NCI-H2107 (cell line): ENCODE measurements at regions not wholly inside any gene's neighbourhood (a gene's known extent, or its start where the extent isn't known, plus 50 kb on each side); places are given as distances from the start of the nearest gene placed in this dataset.
A peak's percentile ranks its signal among the peaks of the same experiment; 100 is the strongest.

ENCODE experiments used
- DNase-seq: peaks from one replicate; lab custom pipeline; 2025; lab: John Stamatoyannopoulos, UW

DNA sequence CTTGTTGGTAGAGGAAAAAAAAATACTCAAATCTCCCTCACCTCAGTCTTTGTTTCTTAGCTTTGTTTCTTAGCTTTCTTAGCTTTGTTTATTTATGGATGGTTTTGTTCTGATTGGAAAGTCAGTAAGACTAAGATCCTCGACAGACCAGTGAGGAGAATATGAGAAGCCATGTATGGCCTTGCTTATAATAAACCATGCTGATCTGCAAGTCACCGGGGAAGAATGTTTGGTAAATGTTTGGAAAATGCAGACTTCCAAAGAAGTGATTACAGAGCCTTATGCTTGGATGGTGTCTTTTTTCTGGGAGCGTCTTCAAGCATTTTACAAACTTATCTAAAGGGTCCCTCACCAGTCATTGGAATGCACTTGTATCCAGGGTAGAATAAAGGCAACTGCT, 90.1 kb upstream of the NOCT start:
- no peak for DNase-seq

DNA sequence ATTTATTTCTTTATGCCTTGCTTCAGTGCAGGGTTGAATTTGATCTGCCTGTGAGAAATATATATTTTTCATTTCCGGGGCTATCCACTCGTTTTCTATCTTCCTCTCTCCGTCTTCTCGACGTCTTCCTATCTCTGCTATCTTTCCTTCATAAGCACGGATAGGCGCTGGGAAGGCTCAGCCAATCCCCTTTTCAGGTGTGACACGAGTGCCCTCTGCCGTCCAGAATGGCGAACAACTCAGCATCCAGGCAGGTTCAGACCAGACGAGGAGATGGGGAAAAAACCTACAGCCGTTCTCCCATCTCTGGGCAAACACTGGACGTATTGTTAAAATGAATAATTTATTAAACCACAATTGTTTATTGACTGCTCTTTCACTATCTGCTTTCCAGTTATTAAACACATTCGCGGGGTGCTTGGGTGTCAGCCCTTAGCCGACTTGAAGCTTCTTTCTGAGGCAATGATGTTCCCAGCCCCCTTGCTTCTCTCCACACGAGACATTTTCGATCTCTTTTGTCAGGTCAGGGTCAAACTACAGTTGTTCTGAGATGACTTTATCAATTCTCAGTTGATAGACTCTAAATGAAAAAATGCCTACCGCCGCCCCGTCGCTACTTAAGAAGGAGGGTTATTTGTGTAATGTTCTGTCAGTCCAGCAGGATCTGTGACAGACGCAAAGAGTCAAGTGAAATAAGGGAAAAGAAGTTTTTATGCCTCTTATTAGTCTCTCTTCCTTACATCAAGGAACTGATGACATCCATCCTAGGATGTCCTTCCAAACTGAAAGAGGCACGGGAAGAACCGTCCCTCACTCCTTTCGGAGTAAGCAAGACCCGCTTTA, 96.3 kb upstream of the NOCT start:
- DNase-seq = peak; percentile 12

GRCh38 chr4:138918169-138918869, 97.3 kb upstream of the NOCT start:
- no peak for DNase-seq

DNA sequence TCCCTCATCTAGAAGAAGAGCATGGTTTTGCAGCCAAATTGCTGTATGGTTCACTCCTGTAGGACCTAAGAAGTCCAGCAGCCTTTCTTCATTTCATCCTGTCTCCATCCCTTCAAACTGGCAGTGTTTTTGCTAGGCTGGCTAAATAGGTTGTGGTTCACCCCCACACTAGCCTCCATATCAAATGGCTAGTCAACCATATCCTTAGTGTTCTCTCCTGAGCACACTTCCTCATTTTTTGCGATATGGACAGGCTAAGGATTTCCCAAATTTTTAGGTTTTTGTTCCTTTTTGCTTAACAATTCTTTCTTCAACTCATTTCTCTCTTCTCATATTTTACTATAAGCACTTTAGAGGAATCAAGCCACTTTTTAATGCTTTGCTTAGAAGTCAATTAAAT, 98.8 kb upstream of the NOCT start:
- no peak for DNase-seq

GRCh38 chr4:138915756-138916155, 99.8 kb upstream of the NOCT start:
- DNase-seq = no peak

DNA sequence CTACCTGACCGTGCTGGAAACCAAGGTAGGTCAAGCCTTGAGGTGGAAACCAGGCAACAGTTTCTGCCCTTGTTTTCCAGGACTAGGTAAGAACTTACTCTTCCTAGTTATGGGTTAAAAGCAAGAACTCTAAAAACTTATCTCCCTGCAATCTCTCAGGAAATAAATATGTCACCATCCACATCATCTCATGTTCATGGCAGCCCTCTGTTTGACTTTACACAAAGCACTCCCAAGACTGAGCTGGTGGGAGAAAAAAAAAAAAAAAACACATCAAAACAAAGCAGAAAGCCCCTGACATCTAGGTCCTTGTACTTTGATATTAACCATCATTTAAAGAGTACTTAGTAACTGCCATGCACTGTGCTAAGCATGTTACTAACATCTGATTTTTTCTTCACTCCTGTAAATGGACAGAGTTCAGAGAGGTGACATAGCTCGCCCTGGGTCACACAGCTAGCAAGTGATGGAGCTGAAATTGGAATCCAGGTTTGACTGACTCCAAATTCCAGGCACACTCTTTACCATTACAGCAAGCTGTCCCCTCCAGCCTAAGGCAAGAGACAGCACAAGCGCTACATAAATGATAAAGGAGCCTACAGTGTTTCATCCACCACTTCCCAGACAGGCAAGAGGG, 102.8 kb upstream of the NOCT start:
- no peak for DNase-seq

- peak; percentile 25 for DNase-seq
Observed at GRCh38 chr4:138911909-138912703, 103.5 kb upstream of the NOCT start.

GRCh38 chr4:138910914-138911336, 104.7 kb upstream of the NOCT start:
- peak; percentile 65 for DNase-seq

DNA sequence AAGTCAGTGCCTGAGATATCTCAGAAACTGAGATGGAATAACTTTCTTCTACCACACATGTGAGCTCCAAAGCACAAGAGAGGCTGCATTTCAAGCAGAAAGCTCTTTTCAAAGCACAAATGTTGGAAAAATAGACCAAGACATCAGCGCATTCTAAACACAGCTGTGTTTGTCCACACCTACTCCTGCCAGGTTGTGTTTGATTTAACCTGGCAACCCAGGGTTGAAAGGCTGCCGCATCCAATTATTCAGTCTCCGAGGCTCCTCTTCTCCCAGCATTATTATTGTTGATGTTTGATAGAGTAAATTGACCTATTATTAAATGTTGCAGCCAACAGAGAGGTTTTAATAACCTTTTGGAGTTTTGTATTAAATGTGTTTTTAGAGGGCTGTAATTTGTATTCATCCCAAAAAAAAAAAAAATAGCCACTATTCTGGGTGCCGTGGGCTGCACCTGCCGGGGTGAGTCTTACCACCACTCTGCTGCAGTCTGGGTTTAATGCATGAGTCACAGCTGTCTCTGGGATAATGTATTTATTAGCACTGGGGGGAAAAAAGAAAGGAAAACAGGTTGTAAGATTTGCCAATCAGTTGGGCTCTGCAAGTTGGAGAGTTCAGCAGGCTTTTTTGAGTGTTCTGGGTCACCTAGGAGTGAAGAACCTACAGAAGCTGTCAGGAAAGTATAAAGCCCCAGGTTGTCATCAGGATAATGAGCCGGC, 105.2 kb upstream of the NOCT start:
- peak; percentile 25 for DNase-seq

DNA sequence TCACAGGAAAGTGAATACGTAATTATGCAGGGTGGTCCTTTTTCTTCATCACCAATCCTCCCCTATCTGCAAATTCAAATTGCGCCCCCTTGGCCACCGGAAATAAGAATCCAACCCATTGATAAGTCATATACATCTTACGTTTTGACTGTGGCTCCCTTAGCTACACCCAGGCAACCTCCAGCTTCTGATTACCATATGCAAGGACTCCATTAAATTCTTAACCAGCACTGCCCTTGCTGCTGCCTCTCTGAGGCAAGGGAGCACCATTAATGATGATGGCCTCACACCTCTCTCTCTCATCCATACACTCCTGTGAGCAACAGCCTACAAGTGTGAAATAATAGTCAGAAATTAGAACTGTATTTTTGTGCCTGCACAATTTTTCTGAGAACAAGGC, 106.0 kb upstream of the NOCT start:
- no peak for DNase-seq

GRCh38 chr4:138908134-138908533, 107.4 kb upstream of the NOCT start:
- no peak for DNase-seq

GRCh38 chr4:138907174-138907573, 108.4 kb upstream of the NOCT start:
- DNase-seq = no peak

- DNase-seq = no peak
Observed at GRCh38 chr4:138904793-138905192, 110.8 kb upstream of the NOCT start.

DNA sequence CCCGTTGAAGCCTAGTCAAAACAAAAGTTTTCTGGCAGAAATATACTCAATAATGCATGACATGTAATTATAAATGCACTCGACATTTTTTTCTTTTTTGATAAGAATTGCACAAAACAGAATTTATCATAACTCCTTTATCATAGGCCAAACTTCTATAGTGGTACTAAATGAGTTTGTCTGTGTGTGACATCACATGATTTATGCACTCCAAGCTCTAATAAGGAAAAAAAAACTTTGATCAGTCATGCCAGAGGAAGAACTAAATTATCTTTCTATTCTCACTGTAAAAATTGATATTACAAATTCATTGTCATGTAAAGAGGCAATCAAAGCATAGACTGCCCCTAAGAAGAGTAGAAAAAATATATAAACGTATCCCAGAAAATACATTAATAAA, 112.4 kb upstream of the NOCT start:
- DNase-seq = no peak

GRCh38 chr4:138902705-138903104, 112.9 kb upstream of the NOCT start:
- no peak for DNase-seq

- DNase-seq = no peak
Observed at GRCh38 chr4:138901177-138901576, 114.4 kb upstream of the NOCT start.

DNA sequence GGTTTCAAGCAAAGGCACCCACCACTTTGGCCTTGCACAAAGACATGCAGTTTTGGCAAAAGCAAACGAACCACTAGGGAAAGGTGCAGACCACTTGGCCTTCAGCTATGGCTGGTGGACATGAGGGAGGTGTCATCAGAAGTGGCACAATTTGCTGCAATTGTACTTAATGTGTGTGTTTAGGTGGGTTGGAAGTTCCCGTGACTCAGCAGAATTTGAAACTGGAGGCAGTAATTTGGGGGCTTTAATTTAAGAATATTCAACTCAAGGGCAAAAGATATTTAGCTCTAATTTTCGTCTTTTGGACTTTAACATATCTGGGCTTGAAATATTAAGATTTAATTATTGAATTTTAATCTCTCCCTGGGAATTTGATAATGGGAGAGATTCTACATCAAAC, 115.6 kb upstream of the NOCT start:
- DNase-seq = no peak

GRCh38 chr4:138898282-138898681, 117.3 kb upstream of the NOCT start:
- DNase-seq = no peak

DNA sequence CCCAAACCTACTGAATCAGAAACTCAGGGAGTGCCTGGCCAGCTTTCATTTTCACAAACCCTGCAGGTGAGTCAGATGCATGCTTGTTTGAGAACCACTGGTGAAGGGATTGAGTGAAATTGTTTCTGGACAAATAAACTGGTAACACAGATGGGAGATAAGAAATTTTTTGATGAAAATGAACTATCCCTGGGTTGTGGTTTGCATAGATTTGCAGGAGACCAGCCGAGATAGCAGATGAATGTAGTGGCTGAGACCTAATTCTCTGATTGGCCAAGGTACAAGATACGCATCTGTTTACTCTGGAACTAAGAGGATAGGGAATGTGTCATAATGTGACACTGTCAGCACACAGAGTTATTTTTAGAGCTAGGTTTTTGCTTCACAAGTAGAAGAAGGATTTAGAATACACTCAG, 117.8 kb upstream of the NOCT start:
- no peak for DNase-seq

DNA sequence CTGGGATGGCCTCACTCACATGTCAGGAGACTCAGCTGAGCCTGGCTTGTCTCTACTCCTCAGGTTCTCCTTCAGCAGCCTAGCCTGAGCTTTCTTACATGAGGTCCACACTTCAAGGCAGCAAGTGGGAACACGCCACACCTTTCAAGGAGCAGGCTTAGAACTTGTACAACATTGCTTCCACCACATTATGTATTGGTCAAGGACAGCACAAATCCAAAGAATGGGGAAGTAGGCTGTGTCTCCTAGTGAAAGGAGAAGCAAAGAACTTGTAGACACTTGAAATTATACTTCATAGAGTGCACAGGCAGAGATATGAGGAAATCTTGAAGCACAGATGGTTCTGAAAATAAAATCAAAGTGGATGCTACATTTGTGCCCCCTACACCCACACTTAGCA, 120.9 kb upstream of the NOCT start:
- DNase-seq = no peak

DNA sequence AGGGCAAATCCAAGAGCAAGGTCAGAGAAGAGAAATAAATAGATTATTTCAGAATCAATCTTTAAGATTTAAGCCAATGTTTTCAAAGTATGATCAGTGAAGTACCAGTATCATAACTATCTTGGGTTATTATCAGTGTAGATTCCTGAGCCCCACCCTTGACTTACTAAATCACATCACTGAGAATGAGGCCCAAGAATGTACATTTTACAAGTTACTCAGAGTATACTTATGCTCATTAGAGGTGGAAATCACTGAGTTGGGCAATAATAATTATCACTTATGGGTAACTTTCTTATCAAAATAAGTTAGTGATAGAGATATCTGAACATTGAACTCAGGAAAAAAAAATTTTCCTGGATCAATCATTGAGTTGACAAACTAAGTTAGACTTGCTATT, 121.6 kb upstream of the NOCT start:
- no peak for DNase-seq
